ENCODE measurements at regions not wholly inside any gene's neighbourhood (a gene's known extent, or its start where the extent isn't known, plus 50 kb on each side); places are given as distances from the start of the nearest gene placed in this dataset.

GRCh38 chr2:12931186-12931844 is 214.6 kb downstream of the TRIB2 start:
- ATAC-seq = peak; percentile 68

- no peak for ATAC-seq
Measured at GRCh38 chr2:12932192-12932591, 215.5 kb downstream of the TRIB2 start.

- ATAC-seq = no peak
Measured at GRCh38 chr2:12934146-12934756, 217.5 kb downstream of the TRIB2 start.

GRCh38 chr2:12935222-12935621 is 218.5 kb downstream of the TRIB2 start:
- no peak for ATAC-seq

- ATAC-seq = no peak
Measured at GRCh38 chr2:12935796-12936195, 219.1 kb downstream of the TRIB2 start.

GRCh38 chr2:12941203-12941602 is 224.5 kb downstream of the TRIB2 start:
- ATAC-seq = no peak

GRCh38 chr2:12948231-12948960 is 231.7 kb downstream of the TRIB2 start:
- ATAC-seq = no peak

GRCh38 chr2:12948961-12949353 is 232.2 kb downstream of the TRIB2 start:
- no peak for ATAC-seq

- ATAC-seq = no peak
Measured at GRCh38 chr2:12949406-12949805, 232.7 kb downstream of the TRIB2 start.

- ATAC-seq = no peak
Measured at GRCh38 chr2:12950174-12950573, 233.4 kb downstream of the TRIB2 start.

- no peak for ATAC-seq
Measured at GRCh38 chr2:12950957-12951656, 234.4 kb downstream of the TRIB2 start.

GRCh38 chr2:12951657-12951973 is 234.9 kb downstream of the TRIB2 start:
- no peak for ATAC-seq

- ATAC-seq = no peak
Measured at GRCh38 chr2:12953596-12953995, 236.9 kb downstream of the TRIB2 start.

GRCh38 chr2:12955864-12956263 is 239.1 kb downstream of the TRIB2 start:
- no peak for ATAC-seq

- ATAC-seq = no peak
Measured at GRCh38 chr2:12957251-12957650, 240.5 kb downstream of the TRIB2 start.

GRCh38 chr2:12959935-12960334 is 243.2 kb downstream of the TRIB2 start:
- no peak for ATAC-seq

GRCh38 chr2:12960671-12961070 is 243.9 kb downstream of the TRIB2 start:
- ATAC-seq = no peak

GRCh38 chr2:12964904-12965539 is 248.3 kb downstream of the TRIB2 start:
- no peak for ATAC-seq

- ATAC-seq = peak; percentile 57
Measured at GRCh38 chr2:12965540-12966269, 249.0 kb downstream of the TRIB2 start.

GRCh38 chr2:12967804-12968203 is 251.1 kb downstream of the TRIB2 start:
- ATAC-seq = no peak

- ATAC-seq = no peak
Measured at GRCh38 chr2:12968399-12968798, 251.7 kb downstream of the TRIB2 start.

- no peak for ATAC-seq
Measured at GRCh38 chr2:12970861-12971260, 254.1 kb downstream of the TRIB2 start.
